Gastroesophageal sphincter (tissue), 3 donors: ENCODE measurements at regions not wholly inside any gene's neighbourhood (a gene's known extent, or its start where the extent isn't known, plus 50 kb on each side); places are given as distances from the start of the nearest gene placed in this dataset.

Experiments
- CTCF ChIP-seq, 4 experiments: fragments of 200-600 bp in 2 of 4; fragments of 450-650 bp in 2 of 4; sonication (generic) in 1 of 4; IDR thresholded peaks; one replicate each; pipeline ENCODE4 v1.5.1; 2017 to 2019; ENCODE audit warnings: antibody characterized with exemption in 4 of 4, mild to moderate bottlenecking in 2 of 4, moderate library complexity in 2 of 4
- EP300 ChIP-seq: sonication (generic); formaldehyde crosslinking; IDR thresholded peaks from one replicate; pipeline ENCODE4 v1.6.1; 2017; ENCODE audit warnings: antibody characterized with exemption, mild to moderate bottlenecking
- POLR2A ChIP-seq, 2 donors: fragments of 450-650 bp; IDR thresholded peaks; one replicate each; pipeline ENCODE4 v1.6.1; 2017; ENCODE audit warnings: antibody characterized with exemption in 2 of 2, mild to moderate bottlenecking in 2 of 2, moderate library complexity in 1 of 2
- POLR2AphosphoS5 ChIP-seq: sonication (generic); formaldehyde crosslinking; IDR thresholded peaks from one replicate; pipeline ENCODE4 v1.6.1; 2017; ENCODE audit warnings: antibody characterized with exemption

GRCh38 chr15:93274257-93274656 is 185.2 kb upstream of the RGMA start:
- TF ChIP-seq CTCF (IDR thresholded peaks at IDR 0.05), result no peak
- no peak for TF ChIP-seq POLR2AphosphoS5
- no peak for TF ChIP-seq EP300
- no peak for TF ChIP-seq POLR2A (IDR thresholded peaks at IDR 0.05)
